ENCODE measurements at regions not wholly inside any gene's neighbourhood (a gene's known extent, or its start where the extent isn't known, plus 50 kb on each side); places are given as distances from the start of the nearest gene placed in this dataset.

DNA sequence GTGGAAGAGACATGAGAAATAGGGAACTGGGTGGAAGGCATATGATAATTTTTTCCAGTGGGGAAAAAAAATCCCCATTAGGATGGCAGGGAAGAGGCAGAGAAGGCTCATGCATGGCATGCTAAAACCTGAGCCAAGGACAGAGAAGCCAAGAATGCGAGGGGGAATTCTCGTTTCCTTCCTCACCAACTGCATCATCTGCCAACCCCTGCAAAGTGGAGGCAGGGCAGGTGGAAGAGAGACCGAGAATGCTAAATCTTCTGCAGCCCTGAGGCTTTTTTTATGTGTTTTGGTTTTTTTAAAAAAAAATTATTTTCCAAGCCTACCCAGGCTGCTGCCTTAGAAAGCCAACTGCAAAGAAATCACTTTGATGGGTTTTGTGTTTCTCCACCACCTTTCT, 54.3 kb upstream of the CCDC174 start:
- TF ChIP-seq, protein P1, sequence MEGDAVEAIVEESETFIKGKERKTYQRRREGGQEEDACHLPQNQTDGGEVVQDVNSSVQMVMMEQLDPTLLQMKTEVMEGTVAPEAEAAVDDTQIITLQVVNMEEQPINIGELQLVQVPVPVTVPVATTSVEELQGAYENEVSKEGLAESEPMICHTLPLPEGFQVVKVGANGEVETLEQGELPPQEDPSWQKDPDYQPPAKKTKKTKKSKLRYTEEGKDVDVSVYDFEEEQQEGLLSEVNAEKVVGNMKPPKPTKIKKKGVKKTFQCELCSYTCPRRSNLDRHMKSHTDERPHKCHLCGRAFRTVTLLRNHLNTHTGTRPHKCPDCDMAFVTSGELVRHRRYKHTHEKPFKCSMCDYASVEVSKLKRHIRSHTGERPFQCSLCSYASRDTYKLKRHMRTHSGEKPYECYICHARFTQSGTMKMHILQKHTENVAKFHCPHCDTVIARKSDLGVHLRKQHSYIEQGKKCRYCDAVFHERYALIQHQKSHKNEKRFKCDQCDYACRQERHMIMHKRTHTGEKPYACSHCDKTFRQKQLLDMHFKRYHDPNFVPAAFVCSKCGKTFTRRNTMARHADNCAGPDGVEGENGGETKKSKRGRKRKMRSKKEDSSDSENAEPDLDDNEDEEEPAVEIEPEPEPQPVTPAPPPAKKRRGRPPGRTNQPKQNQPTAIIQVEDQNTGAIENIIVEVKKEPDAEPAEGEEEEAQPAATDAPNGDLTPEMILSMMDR (IDR thresholded peaks at IDR 0.05), result no peak
- TF ChIP-seq POLR2AphosphoS5 (IDR thresholded peaks at IDR 0.05), result no peak

Data from breast epithelium (tissue), 3 donors.